Liver (tissue), 3 donors: ENCODE measurements at regions not wholly inside any gene's neighbourhood (a gene's known extent, or its start where the extent isn't known, plus 50 kb on each side); places are given as distances from the start of the nearest gene placed in this dataset.

ENCODE experiments used
- FOXA1 ChIP-seq: IDR thresholded peaks from 2 replicates; pipeline ENCODE4 v1.6.1; 2016; ENCODE audit warnings: antibody characterized with exemption
- GABPA ChIP-seq, 2 donors: IDR thresholded peaks in 1 of 2; conservative IDR thresholded peaks in 1 of 2; 2 replicates each; pipeline ENCODE4 v1.6.1; 2016; ENCODE audit warnings: antibody characterized with exemption in 2 of 2, mild to moderate bottlenecking in 1 of 2, moderate library complexity in 1 of 2
- SP1 ChIP-seq: IDR thresholded peaks from 2 replicates; pipeline ENCODE4 v1.6.1; 2018; ENCODE audit warnings: antibody characterized with exemption, mild to moderate bottlenecking
- YY1 ChIP-seq: IDR thresholded peaks from 2 replicates; pipeline ENCODE4 v1.6.1; 2016; ENCODE audit warnings: antibody characterized with exemption, mild to moderate bottlenecking
- TF ChIP-seq, protein P1 (sequence below): fragments of 150-350 bp; IDR thresholded peaks from 2 replicates; pipeline ENCODE4 v1.5.1; 2017; ENCODE audit warnings: improper control_type of control experiment, low read depth, low read length; ENCODE audit not compliant: missing input control
- donor health status: healthy.
- donor health status: healthy.

DNA sequence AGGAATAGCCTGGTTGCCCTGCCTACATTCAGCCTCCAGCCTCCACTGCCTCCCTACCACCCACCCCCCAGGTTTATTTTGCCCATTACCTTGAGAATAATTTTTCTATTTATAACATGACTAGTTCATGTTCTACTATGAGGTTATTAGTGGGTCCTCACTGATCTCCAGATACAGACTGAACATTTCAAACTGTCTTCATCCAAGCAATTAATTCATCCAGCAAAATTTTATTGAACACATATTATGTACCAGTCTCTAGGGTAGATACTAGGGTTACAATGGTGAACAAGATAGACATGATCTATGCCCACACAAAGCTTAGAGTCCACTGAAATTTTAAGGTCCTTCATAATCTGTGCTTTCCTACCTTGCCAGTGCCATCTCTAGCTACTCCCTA, 51.6 kb upstream of the FHIP2A start:
- TF ChIP-seq, protein P1, sequence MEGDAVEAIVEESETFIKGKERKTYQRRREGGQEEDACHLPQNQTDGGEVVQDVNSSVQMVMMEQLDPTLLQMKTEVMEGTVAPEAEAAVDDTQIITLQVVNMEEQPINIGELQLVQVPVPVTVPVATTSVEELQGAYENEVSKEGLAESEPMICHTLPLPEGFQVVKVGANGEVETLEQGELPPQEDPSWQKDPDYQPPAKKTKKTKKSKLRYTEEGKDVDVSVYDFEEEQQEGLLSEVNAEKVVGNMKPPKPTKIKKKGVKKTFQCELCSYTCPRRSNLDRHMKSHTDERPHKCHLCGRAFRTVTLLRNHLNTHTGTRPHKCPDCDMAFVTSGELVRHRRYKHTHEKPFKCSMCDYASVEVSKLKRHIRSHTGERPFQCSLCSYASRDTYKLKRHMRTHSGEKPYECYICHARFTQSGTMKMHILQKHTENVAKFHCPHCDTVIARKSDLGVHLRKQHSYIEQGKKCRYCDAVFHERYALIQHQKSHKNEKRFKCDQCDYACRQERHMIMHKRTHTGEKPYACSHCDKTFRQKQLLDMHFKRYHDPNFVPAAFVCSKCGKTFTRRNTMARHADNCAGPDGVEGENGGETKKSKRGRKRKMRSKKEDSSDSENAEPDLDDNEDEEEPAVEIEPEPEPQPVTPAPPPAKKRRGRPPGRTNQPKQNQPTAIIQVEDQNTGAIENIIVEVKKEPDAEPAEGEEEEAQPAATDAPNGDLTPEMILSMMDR, result no peak
- TF ChIP-seq SP1 (no peak), FOXA1 (no peak), YY1 (no peak), GABPA (IDR thresholded peaks at IDR 0.05 in 1 of 2, conservative IDR thresholded peaks at IDR 0.05 in 1 of 2) (no peak)
